H9 (cell line): ENCODE measurements at regions not wholly inside any gene's neighbourhood (a gene's known extent, or its start where the extent isn't known, plus 50 kb on each side); places are given as distances from the start of the nearest gene placed in this dataset.

Experiments
- DNase-seq: peaks from one replicate; pipeline ENCODE4 v3.0.0-alpha.2; 2017
- H2AFZ ChIP-seq: one replicate; pipeline ENCODE4 v1.6.1; 2013; ENCODE audit warnings: mild to moderate bottlenecking, low read length, control low read depth, moderate library complexity
- H2AK5ac ChIP-seq: 2 replicates; pipeline ENCODE4 v1.6.1; 2013; ENCODE audit warnings: low read length, control low read depth, mixed read lengths; ENCODE audit not compliant: insufficient read length
- H2BK120ac ChIP-seq: one replicate; pipeline ENCODE4 v1.6.1; 2013; ENCODE audit warnings: low read depth, mild to moderate bottlenecking, low read length, control low read depth, inconsistent platforms; ENCODE audit not compliant: poor library complexity, severe bottlenecking
- H2BK12ac ChIP-seq: 2 replicates; pipeline ENCODE4 v1.6.1; 2013; ENCODE audit warnings: low read length, control low read depth, mixed read lengths, low read depth; ENCODE audit not compliant: insufficient read length
- H2BK15ac ChIP-seq: 2 replicates; pipeline ENCODE4 v1.6.1; 2013; ENCODE audit warnings: low read depth, low read length, control low read depth
- H2BK20ac ChIP-seq: one replicate; pipeline ENCODE4 v1.6.1; 2013; ENCODE audit warnings: low read depth, mild to moderate bottlenecking, low read length, control low read depth, inconsistent platforms; ENCODE audit not compliant: poor library complexity, severe bottlenecking
- H2BK5ac ChIP-seq: 2 replicates; pipeline ENCODE4 v1.6.1; 2013; ENCODE audit warnings: low read length, control low read depth, mixed read lengths; ENCODE audit not compliant: insufficient read length
- H3K14ac ChIP-seq: 2 replicates; pipeline ENCODE4 v1.6.1; 2013; ENCODE audit warnings: low read length, control low read depth; ENCODE audit not compliant: insufficient read depth
- H3K18ac ChIP-seq: 2 replicates; pipeline ENCODE4 v1.6.1; 2013; ENCODE audit warnings: low read depth, mild to moderate bottlenecking, mixed read lengths, low read length, control low read depth; ENCODE audit not compliant: insufficient read length
- H3K23ac ChIP-seq: 2 replicates; pipeline ENCODE4 v1.6.1; 2013; ENCODE audit warnings: low read length, control low read depth, mixed read lengths, low read depth; ENCODE audit not compliant: insufficient read length
- H3K23me2 ChIP-seq: 2 replicates; pipeline ENCODE4 v1.6.1; 2013; ENCODE audit warnings: low read depth, mild to moderate bottlenecking, mixed read lengths, low read length, control low read depth; ENCODE audit not compliant: insufficient read length, poor library complexity, severe bottlenecking
- H3K27ac ChIP-seq: 2 replicates; pipeline ENCODE4 v1.5.1; 2013; ENCODE audit warnings: low read length, control low read depth, mixed read lengths, low read depth; ENCODE audit not compliant: insufficient read length
- H3K27me3 ChIP-seq: 2 replicates; pipeline ENCODE4 v1.6.1; 2013; ENCODE audit warnings: low read length, control low read depth, inconsistent platforms; ENCODE audit not compliant: insufficient read depth
- H3K4ac ChIP-seq: 2 replicates; pipeline ENCODE4 v1.6.1; 2013; ENCODE audit warnings: low read depth, mild to moderate bottlenecking, control low read depth, inconsistent platforms, low read length, moderate library complexity
- H3K4me1 ChIP-seq: 2 replicates; pipeline ENCODE4 v1.6.1; 2013; ENCODE audit warnings: low read length, control low read depth, inconsistent platforms; ENCODE audit not compliant: insufficient read depth
- H3K4me2 ChIP-seq: 2 replicates; pipeline ENCODE4 v1.6.1; 2013; ENCODE audit warnings: low read length, control low read depth, mixed read lengths; ENCODE audit not compliant: insufficient read length, insufficient read depth
- H3K56ac ChIP-seq: 2 replicates; pipeline ENCODE4 v1.6.1; 2013; ENCODE audit warnings: low read depth, mild to moderate bottlenecking, mixed read lengths, low read length, control low read depth; ENCODE audit not compliant: insufficient read length
- H3K79me1 ChIP-seq: 2 replicates; pipeline ENCODE4 v1.6.1; 2013; ENCODE audit warnings: low read depth, mild to moderate bottlenecking, moderate library complexity, low read length, control low read depth, inconsistent platforms; ENCODE audit not compliant: insufficient read depth, poor library complexity, severe bottlenecking
- H3K79me2 ChIP-seq: 2 replicates; pipeline ENCODE4 v1.6.1; 2013; ENCODE audit warnings: low read length, control low read depth, inconsistent platforms; ENCODE audit not compliant: insufficient read depth
- H3K9ac ChIP-seq: 2 replicates; pipeline ENCODE4 v1.6.1; 2013; ENCODE audit warnings: low read length, control low read depth, mixed read lengths; ENCODE audit not compliant: insufficient read length; ENCODE audit errors: extremely low read depth
- H3K9me3 ChIP-seq: one replicate; pipeline ENCODE4 v1.6.1; 2013; ENCODE audit warnings: low read depth, low read length, inconsistent platforms; ENCODE audit not compliant: control insufficient read depth
- H3T11ph ChIP-seq: one replicate; pipeline ENCODE4 v1.6.1; 2013; ENCODE audit warnings: mild to moderate bottlenecking, low read length, control low read depth, inconsistent platforms
- H4K20me1 ChIP-seq: one replicate; pipeline ENCODE4 v1.6.1; 2013; ENCODE audit not compliant: control insufficient read depth, insufficient read length, insufficient read depth
- H4K5ac ChIP-seq: 2 replicates; pipeline ENCODE4 v1.6.1; 2013; ENCODE audit warnings: low read depth, mild to moderate bottlenecking, mixed read lengths, low read length, control low read depth; ENCODE audit not compliant: insufficient read length
- H4K8ac ChIP-seq: replicated peaks from 2 replicates; pipeline ENCODE4 v1.6.1; 2013; ENCODE audit warnings: low read length, control low read depth, mixed read lengths, low read depth; ENCODE audit not compliant: insufficient read length
- H4K91ac ChIP-seq: 2 replicates; pipeline ENCODE4 v1.6.1; 2013; ENCODE audit warnings: low read depth, mild to moderate bottlenecking, moderate library complexity, mixed read lengths, low read length, control low read depth; ENCODE audit not compliant: insufficient read length
- H3K27ac Mint-ChIP-seq, 3 experiments: 2 replicates in 2 of 3; 3 replicates in 1 of 3; pipeline ENCODE4 v1.8.0; 2020 to 2021; ENCODE audit warnings: mixed read lengths in 3 of 3, mild to moderate bottlenecking in 1 of 3, moderate library complexity in 1 of 3
- H3K27me3 Mint-ChIP-seq: 2 replicates; pipeline ENCODE4 v1.8.0; 2021; ENCODE audit warnings: low read depth, mild to moderate bottlenecking, moderate library complexity, mixed read lengths
- H3K36me3 Mint-ChIP-seq, 3 experiments: 2 replicates in 2 of 3; 3 replicates in 1 of 3; pipeline ENCODE4 v1.8.0; 2020 to 2021; ENCODE audit warnings: low read depth in 3 of 3, mixed read lengths in 3 of 3; ENCODE audit not compliant: insufficient read depth in 1 of 3
- H3K4me1 Mint-ChIP-seq, 2 experiments: 2 replicates each; pipeline ENCODE4 v1.8.0; 2020; ENCODE audit warnings: mixed read lengths in 2 of 2
- H3K4me3 Mint-ChIP-seq, 2 experiments: 2 replicates in 1 of 2; 3 replicates in 1 of 2; pipeline ENCODE4 v1.8.0; 2020 to 2021; ENCODE audit warnings: mild to moderate bottlenecking in 2 of 2, mixed read lengths in 2 of 2, moderate library complexity in 1 of 2
- H3K9me3 Mint-ChIP-seq, 2 experiments: 2 replicates in 1 of 2; 3 replicates in 1 of 2; pipeline ENCODE4 v1.8.0; 2020; ENCODE audit warnings: mild to moderate bottlenecking in 2 of 2, mixed read lengths in 2 of 2, moderate library complexity in 1 of 2
- WGBS: extraction: QIAGEN DNeasy Blood & Tissue Kit; methylation state at CpG from one replicate; pipeline ENCODE4 v1.1.7; 2013; ENCODE audit warnings: missing lambda C conversion rate, low lambda C conversion rate, mixed read lengths; ENCODE audit not compliant: insufficient read length; ENCODE audit errors: extremely low coverage; 5-methylcytosine and 5-hydroxymethylcytosine counted together
- TF ChIP-seq, protein P1 (sequence below): fragments of 200-600 bp; sonication (generic); conservative IDR thresholded peaks from 3 replicates; pipeline ENCODE4 v1.8.0; 2021; ENCODE audit warnings: antibody characterized with exemption, mild to moderate bottlenecking

DNA sequence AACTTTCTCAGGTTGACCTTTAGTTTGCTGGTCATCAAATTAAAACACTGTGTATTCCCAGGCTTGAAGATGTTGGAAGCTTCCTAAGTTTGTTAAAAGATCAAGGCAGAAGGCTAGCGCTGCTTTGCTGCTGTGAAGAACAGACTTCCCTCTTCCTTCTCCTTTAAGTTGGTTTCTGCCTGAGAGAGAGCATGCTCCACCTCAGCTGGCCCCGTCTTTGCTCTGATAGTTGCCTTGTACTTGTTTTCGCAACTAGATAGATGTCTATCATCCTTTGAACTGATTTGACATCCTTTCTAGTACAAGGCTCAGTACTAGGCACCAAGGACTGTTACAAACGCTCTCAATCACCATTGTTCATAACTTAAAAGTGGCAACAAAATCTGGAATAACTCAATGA lies 177.8 kb upstream of the MKLN1 start:
- Histone ChIP-seq H2BK5ac (no peak overlapping the region), H3K9ac (no peak overlapping the region), H3T11ph (no peak overlapping the region), H3K9me3 (no peaks in the 10 kb centered on the region), H2AFZ (no peak overlapping the region), H3K4me2 (no peak overlapping the region), H3K27me3 (no peaks in the 10 kb centered on the region), H3K18ac (no peak overlapping the region), H3K23ac (no peak overlapping the region), H3K4ac (no peak overlapping the region), H4K8ac (no peak overlapping the region), H3K79me1 (no peaks in the 10 kb centered on the region), H2BK15ac (no peak overlapping the region), H4K20me1 (no peaks in the 10 kb centered on the region), H3K27ac (no peak overlapping the region), H4K5ac (no peak overlapping the region), H2BK12ac (no peak overlapping the region), H3K14ac (no peak overlapping the region), H3K23me2 (no peaks in the 10 kb centered on the region), H2BK120ac (no peak overlapping the region), H2BK20ac (no peak overlapping the region), H2AK5ac (no peak overlapping the region), H3K79me2 (no peaks in the 10 kb centered on the region), H3K4me1 (no peaks in the 10 kb centered on the region), H3K56ac (no peak overlapping the region), H4K91ac (no peak overlapping the region)
- Mint-ChIP-seq H3K27me3 (no peaks in the 10 kb centered on the region), H3K4me3 (no peak overlapping the region), H3K36me3 (no peaks in the 10 kb centered on the region), H3K27ac (0 out of 7 replicates have a peak overlapping the region, but pooled peaks of 1 of the 3 experiments have one; percentile 33), H3K4me1 (no peaks in the 10 kb centered on the region), H3K9me3 (no peaks in the 10 kb centered on the region)
- WGBS: no CpG with 5 or more reads among the region's 4 CpGs
- no peak for DNase-seq
- TF ChIP-seq, protein P1, sequence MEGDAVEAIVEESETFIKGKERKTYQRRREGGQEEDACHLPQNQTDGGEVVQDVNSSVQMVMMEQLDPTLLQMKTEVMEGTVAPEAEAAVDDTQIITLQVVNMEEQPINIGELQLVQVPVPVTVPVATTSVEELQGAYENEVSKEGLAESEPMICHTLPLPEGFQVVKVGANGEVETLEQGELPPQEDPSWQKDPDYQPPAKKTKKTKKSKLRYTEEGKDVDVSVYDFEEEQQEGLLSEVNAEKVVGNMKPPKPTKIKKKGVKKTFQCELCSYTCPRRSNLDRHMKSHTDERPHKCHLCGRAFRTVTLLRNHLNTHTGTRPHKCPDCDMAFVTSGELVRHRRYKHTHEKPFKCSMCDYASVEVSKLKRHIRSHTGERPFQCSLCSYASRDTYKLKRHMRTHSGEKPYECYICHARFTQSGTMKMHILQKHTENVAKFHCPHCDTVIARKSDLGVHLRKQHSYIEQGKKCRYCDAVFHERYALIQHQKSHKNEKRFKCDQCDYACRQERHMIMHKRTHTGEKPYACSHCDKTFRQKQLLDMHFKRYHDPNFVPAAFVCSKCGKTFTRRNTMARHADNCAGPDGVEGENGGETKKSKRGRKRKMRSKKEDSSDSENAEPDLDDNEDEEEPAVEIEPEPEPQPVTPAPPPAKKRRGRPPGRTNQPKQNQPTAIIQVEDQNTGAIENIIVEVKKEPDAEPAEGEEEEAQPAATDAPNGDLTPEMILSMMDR: no peak
